Thyroid gland (tissue), 4 donors: ENCODE measurements at regions not wholly inside any gene's neighbourhood (a gene's known extent, or its start where the extent isn't known, plus 50 kb on each side); places are given as distances from the start of the nearest gene placed in this dataset.
"Not testable (repeated sequence)": the region's sequence is repeated elsewhere in the genome, so short reads cannot be mapped to it uniquely, and the experiment has no call there.

ENCODE experiments used
- DNase-seq, 2 donors: peaks; one replicate each; pipeline ENCODE4 v3.0.0-alpha.2; 2019
- H3K27ac ChIP-seq, 3 donors: fragments of 200-600 bp; sonication (generic); 1 replicate in 2 of 3; 2 replicates in 1 of 3; pipeline ENCODE4 v1.5.1; 2016 to 2019; ENCODE audit warnings: mild to moderate bottlenecking in 1 of 3, moderate library complexity in 1 of 3
- H3K27me3 ChIP-seq: fragments of 200-600 bp; sonication (generic); one replicate; pipeline ENCODE4 v1.5.1; 2019
- H3K36me3 ChIP-seq, 2 donors: fragments of 200-600 bp; sonication (generic); one replicate each; pipeline ENCODE4 v1.5.1; 2016 to 2019
- H3K4me1 ChIP-seq, 2 donors: fragments of 200-600 bp; sonication (generic); one replicate each; pipeline ENCODE4 v1.5.1; 2017 to 2019
- H3K4me3 ChIP-seq, 3 donors: fragments of 200-600 bp; sonication (generic); replicated peaks in 1 of 3; 1 replicate in 2 of 3; 2 replicates in 1 of 3; pipeline ENCODE4 v1.5.1; 2016; ENCODE audit warnings: mild to moderate bottlenecking in 1 of 3
- H3K9me3 ChIP-seq: fragments of 200-600 bp; sonication (generic); one replicate; pipeline ENCODE4 v1.5.1; 2017
- POLR2A ChIP-seq, 2 donors: fragments of 450-650 bp; IDR thresholded peaks; one replicate each; pipeline ENCODE4 v1.6.1; 2017; ENCODE audit warnings: antibody characterized with exemption in 2 of 2, mild to moderate bottlenecking in 2 of 2, moderate library complexity in 1 of 2
- WGBS, 2 donors: methylation state at CpG; one replicate each; pipeline ENCODE4 v1.1.5; 2017; 5-methylcytosine and 5-hydroxymethylcytosine counted together
- intact Hi-C: fragments of 100-400 bp; cut with DNase I; formaldehyde crosslinking; loops from one replicate; pipeline ENCODE4 v1.15.1; 2023
- TF ChIP-seq, protein P1 (sequence below), 6 experiments: fragments of 200-600 bp in 3 of 6; fragments of 450-650 bp in 3 of 6; sonication (generic) in 3 of 6; IDR thresholded peaks; one replicate each; pipeline ENCODE4 v1.5.1; 2016 to 2019; ENCODE audit warnings: antibody characterized with exemption in 6 of 6, mild to moderate bottlenecking in 2 of 6, inconsistent platforms in 1 of 6, moderate library complexity in 1 of 6

DNA sequence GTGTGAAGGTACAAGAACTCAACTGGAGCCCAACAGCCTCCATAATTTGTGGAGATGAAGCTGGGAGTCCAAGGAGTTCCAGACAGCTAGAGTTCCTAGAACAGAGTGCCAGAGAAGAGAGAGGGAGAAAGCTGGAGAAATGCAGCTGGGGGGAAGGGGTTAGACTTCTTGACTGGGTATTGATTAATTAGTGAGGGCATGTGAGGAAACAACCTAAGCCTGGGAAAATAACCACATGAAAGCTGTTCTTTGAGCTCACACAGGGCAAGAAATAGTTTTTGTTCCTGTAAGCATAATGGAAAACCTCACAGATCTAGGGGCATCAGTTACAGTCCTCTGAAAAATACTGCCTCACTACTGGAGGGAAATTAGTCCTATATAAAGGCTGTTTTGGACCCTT, 230.5 kb upstream of the FKBP1C start:
- H3K4me1 ChIP-seq = no peaks in the 10 kb centered on the region
- no peaks in the 10 kb centered on the region for H3K36me3 ChIP-seq
- H3K4me3 ChIP-seq = no peak overlapping the region
- H3K27ac ChIP-seq = no peak overlapping the region
- H3K9me3 ChIP-seq = no peaks in the 10 kb centered on the region
- intact Hi-C loops = no loop called here
- no peak for TF ChIP-seq POLR2A (IDR thresholded peaks at IDR 0.05)
- TF ChIP-seq, protein P1, sequence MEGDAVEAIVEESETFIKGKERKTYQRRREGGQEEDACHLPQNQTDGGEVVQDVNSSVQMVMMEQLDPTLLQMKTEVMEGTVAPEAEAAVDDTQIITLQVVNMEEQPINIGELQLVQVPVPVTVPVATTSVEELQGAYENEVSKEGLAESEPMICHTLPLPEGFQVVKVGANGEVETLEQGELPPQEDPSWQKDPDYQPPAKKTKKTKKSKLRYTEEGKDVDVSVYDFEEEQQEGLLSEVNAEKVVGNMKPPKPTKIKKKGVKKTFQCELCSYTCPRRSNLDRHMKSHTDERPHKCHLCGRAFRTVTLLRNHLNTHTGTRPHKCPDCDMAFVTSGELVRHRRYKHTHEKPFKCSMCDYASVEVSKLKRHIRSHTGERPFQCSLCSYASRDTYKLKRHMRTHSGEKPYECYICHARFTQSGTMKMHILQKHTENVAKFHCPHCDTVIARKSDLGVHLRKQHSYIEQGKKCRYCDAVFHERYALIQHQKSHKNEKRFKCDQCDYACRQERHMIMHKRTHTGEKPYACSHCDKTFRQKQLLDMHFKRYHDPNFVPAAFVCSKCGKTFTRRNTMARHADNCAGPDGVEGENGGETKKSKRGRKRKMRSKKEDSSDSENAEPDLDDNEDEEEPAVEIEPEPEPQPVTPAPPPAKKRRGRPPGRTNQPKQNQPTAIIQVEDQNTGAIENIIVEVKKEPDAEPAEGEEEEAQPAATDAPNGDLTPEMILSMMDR (IDR thresholded peaks at IDR 0.05) = no peak
- H3K27me3 ChIP-seq = no peaks in the 10 kb centered on the region
- no peak for DNase-seq

DNA sequence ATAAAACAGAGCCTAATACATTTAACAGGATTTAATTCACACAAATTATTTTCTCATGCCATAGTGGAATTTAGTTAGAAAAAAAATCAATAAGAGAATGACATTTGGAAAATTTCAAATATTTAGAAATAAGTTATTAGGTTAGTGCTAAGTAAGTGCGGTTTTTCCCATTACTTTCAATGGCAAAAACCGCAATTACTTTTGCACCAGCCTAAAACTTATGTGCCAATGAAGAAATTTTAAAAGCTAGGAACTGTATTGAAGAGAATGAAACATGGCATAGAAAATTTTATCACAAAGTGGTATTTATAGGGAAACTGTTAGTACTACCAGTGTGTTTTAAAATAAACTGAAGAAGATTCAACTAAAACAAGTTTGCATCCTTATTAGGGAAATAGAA, 228.3 kb upstream of the FKBP1C start:
- no peaks in the 10 kb centered on the region for H3K36me3 ChIP-seq
- TF ChIP-seq, protein P1 (IDR thresholded peaks at IDR 0.05) = no peak
- TF ChIP-seq POLR2A (IDR thresholded peaks at IDR 0.05) = no peak
- no peaks in the 10 kb centered on the region for H3K4me1 ChIP-seq
- no peak overlapping the region for H3K4me3 ChIP-seq
- intact Hi-C loops = no loop called here
- no peaks in the 10 kb centered on the region for H3K9me3 ChIP-seq
- DNase-seq = no peak
- no peaks in the 10 kb centered on the region for H3K27me3 ChIP-seq
- no peak overlapping the region for H3K27ac ChIP-seq
- whole genome bisulfite sequencing, 2 donors = 55 to 70% methylated on average over 2 of the region's 2 CpGs

DNA sequence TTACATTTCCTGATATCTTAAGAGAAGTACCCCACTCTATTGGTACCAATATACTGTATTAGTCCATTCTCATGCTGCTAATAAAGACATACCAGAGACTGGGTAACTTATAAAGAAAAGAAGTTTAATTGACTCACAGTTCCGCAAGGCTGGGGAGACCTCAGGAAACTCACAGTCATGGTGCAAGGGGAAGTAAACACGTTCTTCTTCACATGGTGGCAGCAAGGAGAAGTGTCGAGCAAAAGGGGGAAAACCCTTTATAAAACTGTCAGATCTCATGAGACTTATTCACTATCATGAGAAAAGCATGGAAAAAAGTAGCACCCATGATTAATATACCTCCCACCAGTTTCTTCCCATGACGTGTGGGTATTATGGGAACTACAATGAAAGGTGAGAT, 219.6 kb upstream of the FKBP1C start:
- H3K27me3 ChIP-seq, H3K4me1 ChIP-seq, H3K4me3 ChIP-seq, H3K9me3 ChIP-seq, H3K36me3 ChIP-seq, DNase-seq, intact Hi-C loops, H3K27ac ChIP-seq: not testable (repeated sequence)
- 82 to 83% methylated on average over 4 of the region's 4 CpGs for WGBS, 2 donors

DNA sequence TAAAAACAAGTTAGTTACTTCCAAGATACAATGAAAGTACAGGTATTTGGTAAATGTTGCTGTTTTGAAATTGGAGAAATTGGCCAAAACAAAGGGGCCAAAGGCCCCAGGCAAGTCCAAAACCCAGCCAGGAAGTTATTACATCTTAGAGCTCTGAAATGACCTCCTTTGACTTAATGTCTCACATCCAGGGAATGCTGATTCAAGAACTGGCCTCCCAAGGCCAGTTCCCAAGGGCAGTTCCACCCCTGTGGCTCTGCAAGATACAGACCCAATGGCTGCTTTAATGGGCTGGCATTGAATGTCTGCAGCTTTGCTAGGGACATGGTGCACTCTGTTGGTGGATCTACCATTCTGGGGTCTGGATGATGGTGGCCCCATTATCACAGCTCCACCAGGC, 217.3 kb upstream of the FKBP1C start:
- no peak for TF ChIP-seq POLR2A (IDR thresholded peaks at IDR 0.05)
- TF ChIP-seq, protein P1 (IDR thresholded peaks at IDR 0.05) = no peak
- DNase-seq = no peak
- intact Hi-C loops = no loop called here
- Histone ChIP-seq H3K9me3 (no peaks in the 10 kb centered on the region), H3K27ac (no peak overlapping the region), H3K4me3 (no peak overlapping the region), H3K36me3 (no peaks in the 10 kb centered on the region), H3K4me1 (no peaks in the 10 kb centered on the region), H3K27me3 (no peaks in the 10 kb centered on the region)

DNA sequence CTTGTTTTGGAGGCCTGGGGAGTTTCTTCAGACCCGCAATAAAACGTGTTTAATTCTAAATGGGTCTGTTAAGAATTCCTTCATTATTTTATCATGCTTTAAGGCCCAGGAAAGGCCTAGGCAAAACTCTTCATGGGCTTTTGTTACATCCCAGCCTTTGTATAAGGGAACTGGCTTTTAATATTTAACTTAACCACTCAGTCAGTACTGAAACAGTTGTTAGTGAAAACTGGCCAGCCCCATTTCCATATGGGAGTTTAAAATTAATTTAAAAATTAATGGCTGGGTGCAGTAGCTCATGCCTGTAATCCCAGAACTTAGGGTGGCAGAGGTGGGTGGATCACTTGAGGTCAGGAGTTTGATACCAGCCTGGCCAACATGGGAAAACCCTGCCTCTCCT, 213.2 kb upstream of the FKBP1C start:
- no peaks in the 10 kb centered on the region for H3K27me3 ChIP-seq
- no peak for TF ChIP-seq POLR2A (IDR thresholded peaks at IDR 0.05)
- TF ChIP-seq, protein P1 (IDR thresholded peaks at IDR 0.05) = no peak
- no peak overlapping the region for H3K4me3 ChIP-seq
- H3K36me3 ChIP-seq = no peaks in the 10 kb centered on the region
- intact Hi-C loops = no loop called here
- 85 to 93% methylated on average over 2 of the region's 2 CpGs for WGBS, 2 donors
- no peaks in the 10 kb centered on the region for H3K9me3 ChIP-seq
- no peak for DNase-seq
- no peaks in the 10 kb centered on the region for H3K4me1 ChIP-seq
- no peak overlapping the region for H3K27ac ChIP-seq

DNA sequence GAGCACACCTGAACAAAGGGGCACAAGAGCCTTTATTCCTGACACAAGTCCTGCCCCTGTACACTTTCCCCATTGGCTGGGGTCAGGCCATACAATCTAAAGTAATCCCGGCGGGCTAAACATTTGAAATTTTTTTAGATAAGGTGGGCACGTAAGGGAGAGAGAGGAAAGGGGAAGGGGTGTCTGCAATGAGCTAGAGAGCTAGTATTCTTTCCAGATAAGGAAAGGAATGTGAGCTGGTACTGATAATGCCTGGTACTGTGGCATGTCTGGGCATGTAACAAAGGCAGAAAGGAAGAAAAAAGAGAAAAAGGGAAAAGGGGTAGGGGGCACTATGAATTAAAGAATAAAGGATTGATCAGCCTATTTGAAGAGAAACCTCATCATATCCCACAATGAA, 212.0 kb upstream of the FKBP1C start:
- WGBS, 2 donors = 56% methylated on average over 3 of the region's 3 CpGs
- H3K4me1 ChIP-seq, H3K9me3 ChIP-seq, H3K4me3 ChIP-seq, H3K27ac ChIP-seq, intact Hi-C loops, H3K27me3 ChIP-seq, DNase-seq, H3K36me3 ChIP-seq: not testable (repeated sequence)
